Retina (tissue), 1 donor: ENCODE measurements at regions not wholly inside any gene's neighbourhood (a gene's known extent, or its start where the extent isn't known, plus 50 kb on each side); places are given as distances from the start of the nearest gene placed in this dataset.

Source experiments
- DNase-seq: peaks from one replicate; pipeline ENCODE4 v3.0.0-alpha.2; 2016

DNA sequence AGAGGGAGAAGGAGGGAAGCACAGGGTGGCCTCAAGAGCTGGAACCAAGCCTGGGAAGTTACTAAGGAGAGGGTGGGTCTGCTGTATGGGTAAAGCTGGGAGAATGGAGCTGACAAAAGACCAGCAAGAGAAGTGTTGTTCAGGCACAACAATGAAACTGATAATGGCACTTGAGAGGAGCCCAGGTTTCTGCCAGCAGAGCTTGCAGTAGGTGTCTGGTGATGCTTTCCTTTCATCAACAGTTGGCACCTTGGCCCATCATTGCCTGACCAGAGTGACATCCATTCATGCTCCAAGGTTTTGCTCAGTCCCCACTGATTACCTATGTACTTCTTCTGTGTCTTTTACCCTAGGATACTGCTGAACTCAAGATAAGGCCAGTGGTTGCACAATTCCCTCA, 92.9 kb upstream of the CXCR4 start:
- no peak for DNase-seq

DNA sequence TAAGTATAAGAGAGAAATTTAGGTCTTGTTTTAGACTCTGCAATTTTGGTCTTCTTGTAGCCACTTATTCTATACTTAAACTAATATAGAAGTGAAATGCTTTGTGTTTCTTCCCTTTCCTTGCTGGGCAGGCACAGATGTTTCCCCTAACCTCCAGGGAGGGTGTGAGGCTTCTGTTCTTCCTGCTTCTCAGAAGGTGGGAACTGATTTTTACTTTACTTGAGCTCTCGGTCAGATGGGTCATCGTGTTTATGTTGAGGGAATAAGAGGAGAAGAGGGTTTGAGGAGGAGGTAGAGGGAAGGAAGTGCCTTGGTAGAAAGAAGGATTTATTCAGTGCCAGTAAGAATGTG, 92.5 kb upstream of the CXCR4 start:
- no peak for DNase-seq

DNA sequence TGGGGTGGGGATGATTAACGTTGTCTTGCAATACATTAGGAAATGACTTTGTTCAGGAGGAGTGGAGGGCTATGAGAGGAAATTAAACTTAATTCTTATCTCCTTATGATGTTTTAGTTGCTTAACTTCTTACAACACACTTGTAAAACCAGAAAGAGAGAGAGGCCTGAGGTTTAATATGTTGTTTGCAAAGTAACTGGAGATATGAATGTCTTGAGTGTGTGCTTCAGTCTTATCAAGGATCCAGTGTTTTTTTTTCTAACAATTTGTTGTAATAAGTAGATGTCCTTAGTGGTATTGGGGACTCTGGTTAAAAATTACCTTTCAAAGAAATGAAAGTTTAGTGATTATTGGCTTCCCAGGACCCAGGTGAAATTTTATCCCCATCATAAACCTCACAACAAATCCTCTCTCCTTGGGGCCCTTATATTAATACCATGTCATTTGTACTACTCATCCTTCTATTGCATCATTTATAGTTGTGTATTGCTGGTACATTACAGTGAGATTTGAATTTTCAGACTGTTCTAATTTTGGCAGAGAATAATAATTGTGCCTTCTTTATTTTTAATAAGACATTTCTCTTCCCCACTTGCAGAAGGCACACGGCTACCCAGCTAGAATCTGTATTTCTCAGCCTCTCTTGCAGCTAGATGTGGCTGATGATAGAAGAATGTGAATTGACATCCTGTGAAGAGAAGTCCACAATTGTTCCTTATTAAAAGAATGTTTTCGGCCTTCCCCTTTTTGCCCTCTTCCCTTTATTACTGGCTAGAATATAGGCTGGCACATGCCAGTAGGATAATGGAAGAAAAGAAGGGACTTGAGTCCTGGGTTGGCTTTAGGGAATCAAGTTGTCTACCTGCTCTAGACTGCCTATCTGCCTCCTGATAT, 91.9 kb upstream of the CXCR4 start:
- DNase-seq = no peak

DNA sequence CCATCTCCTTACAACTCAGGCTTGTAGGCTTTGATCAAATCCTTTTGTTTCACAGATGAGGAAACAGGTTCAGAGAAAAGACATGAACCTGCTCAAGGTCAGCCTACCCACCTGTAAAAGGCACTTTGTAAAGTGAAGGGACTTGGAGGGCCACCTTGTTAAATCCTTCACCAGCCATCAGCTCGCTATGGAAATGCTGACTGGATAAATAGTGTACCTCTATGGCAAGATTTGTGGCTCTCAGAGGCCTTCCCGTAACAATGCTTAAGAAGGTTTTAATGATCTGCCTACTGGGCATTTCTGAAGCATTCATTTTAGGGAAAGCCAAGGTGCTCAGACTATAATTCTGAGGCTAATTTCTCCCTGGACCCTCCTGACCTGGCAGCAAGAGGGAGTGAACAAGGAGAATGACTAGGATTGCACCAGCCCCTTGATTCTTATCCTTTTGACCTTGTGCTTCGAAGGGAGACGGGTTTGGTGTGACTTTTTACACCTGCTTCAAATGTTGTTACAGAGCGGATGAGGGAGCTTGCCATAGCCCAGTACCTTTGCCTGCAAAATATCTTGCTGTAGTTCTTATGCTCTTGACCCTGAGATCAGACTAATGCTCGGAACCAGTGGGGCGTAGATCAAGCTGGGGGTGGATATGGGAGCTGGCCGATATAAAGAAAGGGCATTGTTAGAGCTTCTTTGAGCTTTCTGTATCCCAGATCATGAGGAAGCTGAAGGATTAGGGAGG, 90.9 kb upstream of the CXCR4 start:
- no peak for DNase-seq

DNA sequence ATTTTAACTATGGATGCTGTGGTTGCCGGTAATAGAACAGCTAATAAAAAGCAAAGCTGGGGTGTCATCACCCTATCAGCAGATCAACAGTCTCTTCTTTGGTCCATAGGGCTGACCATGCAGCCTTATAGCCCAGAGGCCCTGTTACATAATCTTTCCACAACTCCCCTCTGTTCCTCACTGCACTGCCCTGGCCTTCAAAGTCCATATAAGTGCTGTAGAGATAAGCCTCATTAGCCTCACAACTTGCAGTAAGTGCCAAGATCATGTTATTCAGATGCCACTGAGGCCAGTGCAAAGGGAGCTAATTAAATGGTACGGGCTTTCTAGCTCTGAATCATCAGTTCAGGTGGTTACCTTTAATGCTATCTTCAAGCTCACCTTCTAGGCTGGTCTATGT, 89.7 kb upstream of the CXCR4 start:
- DNase-seq = no peak

DNA sequence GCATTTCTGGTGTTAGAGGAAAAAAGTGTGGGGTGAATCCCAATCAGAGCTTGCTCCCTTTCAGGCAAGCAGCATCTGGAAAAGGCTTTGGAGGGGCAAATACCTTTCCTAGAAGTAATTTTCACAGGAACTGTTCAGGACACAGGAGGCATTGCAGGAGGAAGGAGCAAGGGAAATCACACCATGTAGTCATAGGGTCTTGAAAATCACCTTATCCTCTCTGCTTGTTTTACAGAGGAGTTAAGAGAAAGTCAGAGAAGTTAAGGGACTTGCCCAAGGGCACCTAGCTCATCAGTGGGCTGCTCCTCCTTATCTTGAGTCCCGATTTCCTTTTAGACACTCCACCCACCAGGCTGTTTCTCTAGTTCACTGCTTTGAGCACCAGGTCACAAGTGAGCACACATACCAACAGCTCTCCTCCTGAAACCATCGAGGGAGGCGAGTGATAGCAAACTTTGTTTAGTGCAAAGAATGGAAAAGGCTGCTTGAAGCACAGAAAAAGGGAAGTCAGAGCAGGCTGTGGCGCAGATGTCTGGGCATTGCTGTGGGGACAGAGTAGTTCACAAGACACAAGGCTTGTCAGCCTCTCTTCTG, 89.2 kb upstream of the CXCR4 start:
- no peak for DNase-seq

DNA sequence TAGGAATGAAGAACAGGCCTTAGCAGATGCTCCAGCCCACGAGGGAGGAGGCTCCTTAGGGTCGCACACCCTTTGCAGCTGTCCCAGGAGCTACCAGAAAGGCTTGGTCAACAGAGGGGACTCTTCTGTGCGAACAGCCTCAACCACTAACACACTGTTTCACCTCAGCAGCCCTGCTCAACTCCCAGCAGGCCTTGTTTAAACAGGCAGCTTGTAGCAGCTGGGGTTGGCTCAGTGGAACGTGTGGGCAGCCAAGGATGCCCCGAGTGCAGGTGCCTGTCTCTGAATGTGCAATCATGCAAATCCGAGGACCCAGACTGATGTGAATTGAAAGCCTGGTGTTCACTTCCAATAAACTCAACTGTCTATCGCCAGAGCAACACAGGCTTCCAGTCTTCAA, 88.7 kb upstream of the CXCR4 start:
- DNase-seq = peak; percentile 45

DNA sequence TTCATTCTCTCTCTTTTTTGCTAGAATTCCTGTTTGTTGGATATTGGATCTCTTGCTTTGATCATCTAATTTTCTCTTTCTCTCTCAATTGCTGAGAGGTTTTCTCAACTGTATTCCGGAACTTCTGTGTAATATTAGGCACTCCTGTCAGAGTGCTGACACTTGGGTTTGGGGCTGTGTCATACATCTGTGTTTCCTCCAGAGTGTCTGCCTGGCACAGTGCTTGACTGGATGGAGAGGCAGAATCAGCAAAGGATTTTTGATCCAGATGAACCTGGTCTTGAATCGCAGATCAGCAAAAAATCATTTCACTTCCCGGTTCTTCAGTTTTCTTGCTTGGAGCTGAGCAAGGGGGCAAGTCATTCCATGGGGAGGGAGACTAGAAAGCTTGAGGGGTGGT, 87.7 kb upstream of the CXCR4 start:
- no peak for DNase-seq

DNA sequence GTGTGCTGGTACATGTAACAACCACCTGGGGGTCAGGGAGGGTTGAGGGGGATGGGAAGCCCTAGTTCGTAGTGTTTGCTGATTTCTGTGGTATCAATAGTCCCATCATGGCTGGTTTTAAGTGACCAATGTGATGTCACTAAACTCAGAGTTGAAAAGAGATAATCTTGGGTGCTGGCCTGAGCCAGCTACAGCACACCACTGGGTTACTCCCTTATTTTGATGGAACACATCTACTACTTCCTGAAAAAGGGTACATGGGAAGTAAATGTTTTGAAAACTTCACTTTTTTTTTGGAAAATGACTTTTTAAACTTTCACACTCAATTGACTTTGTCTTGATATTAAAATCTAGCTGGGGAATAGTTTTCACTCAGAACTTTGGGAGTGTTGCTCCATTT, 87.0 kb upstream of the CXCR4 start:
- no peak for DNase-seq

DNA sequence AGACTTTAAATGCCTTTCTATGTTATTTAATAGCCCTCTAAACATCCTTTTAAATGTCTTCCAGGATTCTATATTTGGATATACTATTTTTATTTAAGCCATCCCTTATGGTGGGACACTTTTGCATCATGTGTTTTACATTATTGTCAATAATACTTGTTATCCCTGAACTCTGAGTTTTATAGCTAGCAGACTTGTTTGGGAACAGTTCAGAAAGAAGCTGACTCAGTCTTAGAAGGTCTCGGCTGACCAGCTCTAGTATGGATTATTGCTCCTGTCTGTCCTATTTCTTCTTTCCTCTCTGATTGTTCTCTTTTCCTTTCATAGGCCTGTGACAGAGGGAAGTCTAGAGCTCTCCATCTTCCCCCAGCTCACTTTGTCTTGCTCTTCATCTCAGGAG, 77.3 kb upstream of the CXCR4 start:
- DNase-seq = no peak

DNA sequence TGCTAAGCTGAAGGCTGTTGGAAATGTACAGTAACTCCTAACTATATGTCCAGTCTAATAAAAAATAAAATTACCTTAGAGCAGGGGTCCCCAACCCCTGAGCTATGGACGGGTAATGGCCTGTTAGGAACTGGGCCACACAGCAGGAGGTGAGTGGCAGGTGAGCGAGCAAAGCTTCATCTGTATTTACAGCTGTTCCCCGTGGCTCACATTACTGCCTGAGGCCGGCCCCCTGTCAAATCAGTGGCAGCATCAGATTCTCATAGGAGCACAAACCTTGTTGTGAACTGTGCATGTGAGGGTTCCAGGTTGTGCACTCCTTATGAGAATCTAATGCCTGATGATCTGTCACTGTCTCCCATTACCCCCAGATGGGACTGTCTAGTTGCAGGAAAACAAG, 73.1 kb upstream of the CXCR4 start:
- DNase-seq = no peak

DNA sequence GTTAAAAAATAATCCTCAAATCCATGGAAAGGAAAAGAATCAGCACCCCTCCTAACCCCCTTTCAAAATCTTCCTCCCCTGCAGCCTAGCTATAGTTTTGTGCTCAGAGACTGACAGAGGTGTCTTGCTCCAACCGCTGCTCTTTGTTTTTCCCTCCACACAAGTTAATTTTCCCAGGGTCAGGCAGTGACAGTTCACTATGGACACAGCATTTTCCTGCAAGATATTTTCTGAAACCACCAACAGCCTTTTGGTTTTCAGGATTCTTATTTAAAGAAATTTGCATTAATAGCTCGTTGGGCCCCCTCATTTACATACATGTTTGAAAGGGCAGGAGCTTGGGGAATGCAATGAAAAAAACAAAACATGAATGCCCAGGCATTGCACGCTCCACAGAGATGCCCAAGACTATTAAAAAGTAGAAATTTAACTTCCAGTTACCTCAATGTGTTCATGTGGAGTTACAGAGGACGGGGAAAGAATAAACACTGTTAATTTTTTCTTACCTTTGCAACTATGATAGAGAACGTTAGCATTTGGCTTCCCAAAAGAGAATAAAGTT, 71.4 kb upstream of the CXCR4 start:
- no peak for DNase-seq

DNA sequence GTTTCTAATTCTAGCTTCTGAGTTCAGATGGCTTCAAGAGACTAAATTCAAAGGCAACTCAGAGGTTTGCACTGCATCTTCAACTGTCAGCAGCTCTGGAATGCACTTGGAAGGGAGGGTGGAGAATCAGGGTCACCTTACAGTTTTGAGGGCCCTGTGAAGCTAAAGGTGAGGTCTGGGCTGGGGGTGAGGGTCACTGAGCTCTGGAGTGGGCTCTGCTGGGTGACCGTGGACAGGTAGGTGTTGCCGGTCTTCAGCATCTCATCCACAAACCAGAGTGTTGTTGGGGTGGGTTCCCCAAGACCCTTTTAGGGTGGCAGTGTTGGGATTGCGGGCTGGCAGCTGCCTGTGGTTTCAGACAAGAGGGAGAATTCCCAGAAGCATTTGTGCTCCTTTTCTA, 70.1 kb upstream of the CXCR4 start:
- DNase-seq = no peak

DNA sequence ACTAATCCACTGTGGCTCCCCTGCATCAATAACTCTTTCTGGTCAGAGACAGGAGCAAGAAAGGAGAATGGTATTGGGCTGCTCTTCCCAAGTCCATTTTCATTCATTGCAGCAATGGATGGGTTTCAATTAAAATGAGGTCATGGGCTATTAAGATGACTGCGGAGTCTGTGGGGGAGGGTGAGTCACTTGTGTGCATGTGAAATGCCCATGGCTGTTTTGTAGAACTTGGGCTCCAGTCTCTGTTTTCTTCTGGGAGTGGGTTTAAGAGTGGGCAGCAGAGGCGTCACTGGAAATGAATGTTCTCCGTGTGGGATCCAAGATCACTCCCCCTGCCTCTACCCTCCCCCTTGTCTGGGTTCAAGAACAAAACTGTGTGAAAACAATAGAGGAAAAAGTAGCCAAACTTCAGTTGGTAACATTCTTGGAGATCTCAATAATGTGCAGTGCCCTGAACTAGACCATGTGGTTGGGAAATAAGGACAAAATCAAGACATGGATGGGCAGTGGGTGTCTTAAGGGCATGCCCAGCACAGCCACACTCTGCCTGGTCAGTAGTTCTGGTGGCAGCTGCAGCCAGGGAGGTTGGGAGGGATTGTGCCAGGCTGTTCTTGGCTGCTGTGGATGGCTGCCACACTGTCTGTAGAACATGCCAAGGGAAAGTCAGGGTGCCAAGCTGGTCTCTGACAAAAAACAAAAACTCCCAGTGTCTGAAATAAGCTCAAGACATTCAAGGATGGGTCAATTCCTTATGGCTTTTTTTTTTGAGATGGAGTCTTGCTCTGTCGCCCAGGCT, 68.2 kb upstream of the CXCR4 start:
- no peak for DNase-seq

DNA sequence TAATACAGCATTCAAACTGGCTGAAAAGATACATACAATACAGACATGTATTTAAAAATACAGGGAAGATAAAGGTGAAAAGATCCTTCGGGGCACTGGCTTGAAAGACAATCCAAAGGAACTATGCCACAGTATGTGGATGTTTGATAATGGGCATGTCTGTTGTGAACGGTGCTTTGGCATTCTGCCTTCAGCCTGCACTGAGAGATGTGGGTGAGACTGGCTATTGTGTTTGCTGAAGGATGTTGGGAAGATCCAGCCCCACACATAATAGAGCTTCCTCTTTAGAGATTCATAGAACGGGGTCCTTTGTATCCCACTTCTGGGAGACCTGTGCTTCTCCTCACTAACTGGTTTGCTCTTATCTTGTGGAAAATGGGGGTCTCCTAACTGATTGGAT, 65.1 kb upstream of the CXCR4 start:
- DNase-seq = no peak

DNA sequence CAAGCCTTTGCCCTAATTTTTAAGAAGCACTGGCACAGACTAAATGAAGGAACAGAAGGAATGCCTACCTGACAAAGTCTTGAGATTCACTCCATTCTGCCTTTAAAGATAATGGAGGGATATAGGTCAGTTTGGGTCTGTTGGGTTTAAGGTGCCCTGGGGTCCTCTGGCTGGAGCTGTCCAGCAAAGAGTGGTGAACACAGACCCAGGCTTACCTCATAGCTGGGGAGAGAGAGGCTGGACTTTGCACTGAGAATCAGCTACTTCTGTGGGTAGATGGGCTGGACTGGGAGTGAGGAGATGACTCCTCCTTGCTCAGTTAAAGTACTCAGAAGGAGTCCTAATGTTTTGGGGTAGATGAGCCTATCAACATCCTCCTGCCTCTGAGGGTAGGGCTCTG, 64.4 kb upstream of the CXCR4 start:
- no peak for DNase-seq

DNA sequence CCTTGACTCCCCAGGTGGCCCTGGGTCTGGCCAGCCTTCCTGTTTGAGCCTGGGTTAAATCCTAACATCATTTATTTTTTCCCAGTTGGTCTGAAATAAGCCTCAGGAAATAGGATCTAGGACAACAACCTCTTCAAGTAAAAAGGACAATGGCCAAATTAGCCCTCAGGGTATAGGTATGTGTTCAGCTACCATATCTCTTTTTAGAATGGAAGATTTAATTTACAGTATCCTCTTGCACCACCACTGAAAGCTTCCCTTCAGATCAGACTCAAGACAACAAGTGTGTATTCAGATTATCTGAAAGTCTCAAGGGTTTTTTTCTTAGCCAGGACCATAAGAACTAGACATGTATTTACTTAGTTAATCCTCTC, 61.6 kb upstream of the CXCR4 start:
- no peak for DNase-seq

DNA sequence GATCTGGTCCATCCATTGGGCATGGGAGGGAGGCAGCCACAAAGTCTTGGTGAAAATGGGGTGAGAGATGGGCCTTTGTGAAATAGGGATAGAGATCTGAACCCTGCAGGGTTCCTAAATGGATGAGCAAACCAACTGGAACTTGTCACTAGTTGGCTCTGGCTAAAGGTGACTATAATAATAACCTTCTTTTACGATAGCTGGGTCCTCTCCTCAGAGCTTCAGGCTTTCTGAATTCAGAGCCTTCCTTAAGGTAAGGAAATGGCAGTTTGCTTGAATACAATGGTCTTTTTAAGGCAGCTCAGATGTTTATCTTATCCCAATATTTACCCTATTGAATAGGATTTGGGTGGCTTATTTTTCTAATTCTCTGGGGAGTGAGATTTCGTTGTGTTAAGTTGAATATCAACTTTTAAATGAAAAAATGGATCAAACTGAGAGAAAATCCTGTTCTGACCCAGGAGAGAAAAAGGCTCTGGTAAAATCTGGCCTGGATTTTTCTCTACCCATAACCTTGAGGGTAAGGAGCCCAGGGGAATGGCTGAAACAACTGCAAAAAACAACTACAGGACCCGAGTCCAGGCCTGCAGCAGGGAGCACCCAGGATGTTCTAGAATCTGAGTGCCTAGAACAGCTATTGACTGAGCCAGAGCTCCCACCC, 61.1 kb upstream of the CXCR4 start:
- no peak for DNase-seq

DNA sequence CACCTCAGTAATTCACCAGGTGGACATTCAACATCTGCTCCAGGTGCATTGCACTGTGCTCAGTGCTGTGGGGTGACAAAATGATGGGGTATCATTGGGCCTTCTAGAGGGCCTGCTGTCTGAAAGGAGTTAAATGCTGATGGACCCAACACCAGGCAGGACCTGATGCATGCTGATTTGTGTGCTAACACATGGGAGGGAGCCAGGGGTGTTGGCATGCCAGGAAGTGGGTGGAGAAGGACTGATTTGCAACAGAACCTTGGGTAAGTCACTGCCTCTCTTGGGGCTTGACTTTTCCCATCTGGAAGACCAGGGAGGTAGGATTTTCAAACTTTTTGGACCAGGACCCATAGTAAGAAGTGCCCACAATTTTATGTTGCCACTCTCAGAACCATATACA, 57.9 kb upstream of the CXCR4 start:
- DNase-seq = no peak

DNA sequence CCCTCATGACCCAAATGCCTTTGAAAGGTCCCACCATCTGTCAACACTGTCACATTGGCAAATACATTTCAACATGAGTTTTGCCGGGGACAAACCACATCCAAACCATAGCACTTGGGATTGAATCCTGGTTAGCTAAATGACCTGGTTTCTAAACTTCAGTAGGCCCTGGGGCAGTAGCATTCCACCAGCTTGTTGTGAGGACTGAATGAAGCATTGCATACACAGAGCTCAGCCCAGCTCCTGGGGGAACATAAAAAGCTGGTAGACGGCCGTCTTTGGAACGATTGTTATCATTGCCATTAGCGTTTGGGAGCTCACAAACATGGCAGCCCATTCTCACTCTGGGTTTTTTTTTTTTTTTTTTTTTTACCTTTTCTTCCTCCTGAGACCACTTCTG, 57.5 kb upstream of the CXCR4 start:
- DNase-seq = no peak

DNA sequence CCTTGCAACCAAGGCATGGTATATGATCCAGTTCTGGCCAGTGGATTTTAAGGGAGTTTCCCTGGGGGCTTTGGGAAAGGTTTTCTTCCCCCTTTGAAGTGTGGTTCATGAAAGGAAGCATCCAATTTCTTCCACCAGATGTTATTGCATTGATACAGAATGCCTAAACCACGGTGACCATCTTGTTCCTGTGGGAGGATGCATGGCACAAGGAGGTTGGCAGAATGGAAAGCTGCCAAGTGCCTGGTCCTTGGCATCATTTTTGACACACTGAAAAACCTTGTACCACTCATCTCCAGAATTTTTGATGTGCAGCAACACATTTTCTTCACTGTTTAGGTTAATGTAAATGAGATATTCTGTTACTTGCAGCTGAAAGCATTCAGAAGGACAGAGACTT, 55.2 kb upstream of the CXCR4 start:
- no peak for DNase-seq

DNA sequence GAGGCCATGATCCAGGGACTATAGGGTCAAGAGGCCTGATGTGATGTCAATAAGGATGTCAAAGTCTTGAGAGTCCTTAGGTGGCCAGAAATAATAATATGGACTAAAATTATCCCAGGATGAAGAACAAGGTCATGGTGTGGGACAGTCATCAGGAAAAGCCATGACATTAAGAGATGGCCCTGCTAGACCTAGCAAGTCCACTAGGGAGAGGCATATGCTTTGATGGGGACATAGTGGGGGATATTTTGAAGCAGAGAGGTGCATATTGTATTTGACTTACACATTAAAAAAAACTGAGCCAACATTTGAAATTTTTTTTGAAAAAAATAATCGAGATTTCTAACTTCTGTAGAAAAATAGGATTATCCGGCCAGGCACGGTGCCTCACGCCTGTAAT, 53.3 kb upstream of the CXCR4 start:
- DNase-seq = no peak

DNA sequence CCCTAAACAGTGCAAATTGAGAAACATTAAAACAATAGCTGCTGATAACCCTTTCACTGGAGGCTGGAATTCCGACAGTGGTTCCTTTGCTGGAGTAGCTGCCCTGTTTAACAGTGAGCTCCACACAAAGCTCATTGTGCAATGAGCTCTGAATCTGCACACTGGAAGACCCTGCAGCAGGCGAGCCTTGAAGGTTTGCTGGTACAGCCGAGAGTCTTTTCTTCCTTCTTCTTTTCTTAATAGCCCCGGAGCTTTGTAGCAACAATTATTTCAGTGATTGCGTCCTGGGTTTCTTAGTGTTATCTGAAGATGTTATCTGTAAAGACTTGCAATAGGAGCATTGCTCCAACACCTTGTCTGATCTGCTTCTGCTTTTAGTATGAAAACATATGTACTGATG, 50.8 kb upstream of the CXCR4 start:
- peak; percentile 41 for DNase-seq
